ENCODE measurements at regions not wholly inside any gene's neighbourhood (a gene's known extent, or its start where the extent isn't known, plus 50 kb on each side); places are given as distances from the start of the nearest gene placed in this dataset.

DNA sequence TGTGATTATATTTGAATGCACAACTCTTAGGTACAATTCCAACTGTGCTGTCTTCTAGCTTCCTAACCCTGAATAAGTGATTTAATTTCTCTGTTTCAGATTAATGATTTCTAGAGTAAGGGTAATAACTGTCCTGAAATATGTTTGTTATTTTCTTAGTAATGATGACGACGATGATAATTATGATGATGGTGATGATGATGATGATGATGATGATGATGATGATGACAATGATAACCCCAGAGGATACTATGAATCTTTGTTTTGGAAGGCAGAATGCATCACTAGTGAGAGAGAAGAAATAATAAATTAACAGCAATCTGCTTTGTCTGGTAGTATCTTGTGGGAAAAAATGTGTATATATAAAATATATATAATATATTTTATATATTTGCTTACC is 317.1 kb upstream of the CDH8 start:
- Histone ChIP-seq H3K9me3 (no peaks in the 10 kb centered on the region), H3K27ac (no peak overlapping the region), H3K27me3 (no peaks in the 10 kb centered on the region), H3K36me3 (no peaks in the 10 kb centered on the region), H3K4me1 (no peaks in the 10 kb centered on the region), H3K4me3 (no peak overlapping the region)
- FAIRE-seq (no peak), DNase-seq (no peak), ATAC-seq (no peak)
- 64 to 76% methylated on average over 2 of the region's 2 CpGs for WGBS, 2 donors
- TF ChIP-seq, protein P1, sequence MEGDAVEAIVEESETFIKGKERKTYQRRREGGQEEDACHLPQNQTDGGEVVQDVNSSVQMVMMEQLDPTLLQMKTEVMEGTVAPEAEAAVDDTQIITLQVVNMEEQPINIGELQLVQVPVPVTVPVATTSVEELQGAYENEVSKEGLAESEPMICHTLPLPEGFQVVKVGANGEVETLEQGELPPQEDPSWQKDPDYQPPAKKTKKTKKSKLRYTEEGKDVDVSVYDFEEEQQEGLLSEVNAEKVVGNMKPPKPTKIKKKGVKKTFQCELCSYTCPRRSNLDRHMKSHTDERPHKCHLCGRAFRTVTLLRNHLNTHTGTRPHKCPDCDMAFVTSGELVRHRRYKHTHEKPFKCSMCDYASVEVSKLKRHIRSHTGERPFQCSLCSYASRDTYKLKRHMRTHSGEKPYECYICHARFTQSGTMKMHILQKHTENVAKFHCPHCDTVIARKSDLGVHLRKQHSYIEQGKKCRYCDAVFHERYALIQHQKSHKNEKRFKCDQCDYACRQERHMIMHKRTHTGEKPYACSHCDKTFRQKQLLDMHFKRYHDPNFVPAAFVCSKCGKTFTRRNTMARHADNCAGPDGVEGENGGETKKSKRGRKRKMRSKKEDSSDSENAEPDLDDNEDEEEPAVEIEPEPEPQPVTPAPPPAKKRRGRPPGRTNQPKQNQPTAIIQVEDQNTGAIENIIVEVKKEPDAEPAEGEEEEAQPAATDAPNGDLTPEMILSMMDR (IDR thresholded peaks at IDR 0.05), result no peak
- intact Hi-C loops (cut with DNase I), result no loop called here

DNA sequence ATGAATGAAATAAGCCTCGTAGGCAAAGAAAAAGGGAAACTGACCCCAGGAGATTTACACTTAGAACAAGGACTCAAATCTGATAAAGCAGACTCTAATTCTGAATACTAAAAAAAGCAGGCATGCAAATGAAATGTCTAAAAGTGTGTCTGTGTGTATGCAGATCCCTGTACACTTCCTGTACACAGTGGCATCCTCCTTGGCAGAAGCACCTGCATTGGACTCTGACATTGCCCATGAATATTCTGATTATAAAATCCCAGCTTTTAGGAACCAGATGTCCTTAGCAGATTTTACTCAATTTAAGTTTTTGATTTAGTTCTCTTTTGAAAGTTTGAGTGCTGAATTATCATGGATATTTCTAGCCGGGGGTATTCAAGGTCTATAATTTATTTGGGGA is 306.0 kb upstream of the CDH8 start:
- FAIRE-seq (no peak), DNase-seq (no peak), ATAC-seq (no peak)
- no peak overlapping the region for H3K27ac ChIP-seq
- no peaks in the 10 kb centered on the region for H3K27me3 ChIP-seq
- intact Hi-C loops (cut with DNase I), result no loop called here
- H3K9me3 ChIP-seq, result no peaks in the 10 kb centered on the region
- H3K4me1 ChIP-seq, result no peaks in the 10 kb centered on the region
- no peaks in the 10 kb centered on the region for H3K36me3 ChIP-seq
- H3K4me3 ChIP-seq, result no peak overlapping the region
- TF ChIP-seq, protein P1 (IDR thresholded peaks at IDR 0.05), result no peak
- WGBS, 2 donors, result 42 to 50% methylated on average over 2 of the region's 2 CpGs

- no peak for DNase-seq
- H3K36me3 ChIP-seq, result no peaks in the 10 kb centered on the region
- no peak overlapping the region for H3K4me3 ChIP-seq
- TF ChIP-seq, protein P1 (IDR thresholded peaks at IDR 0.05), result no peak
- no peaks in the 10 kb centered on the region for H3K9me3 ChIP-seq
- ATAC-seq, result no peak
- no peaks in the 10 kb centered on the region for H3K27me3 ChIP-seq
- intact Hi-C loops (cut with DNase I), result no loop called here
- H3K4me1 ChIP-seq, result no peaks in the 10 kb centered on the region
- FAIRE-seq, result no peak
- no peak overlapping the region for H3K27ac ChIP-seq
Measured at GRCh38 chr16:62335356-62335755, 299.1 kb upstream of the CDH8 start.

DNA sequence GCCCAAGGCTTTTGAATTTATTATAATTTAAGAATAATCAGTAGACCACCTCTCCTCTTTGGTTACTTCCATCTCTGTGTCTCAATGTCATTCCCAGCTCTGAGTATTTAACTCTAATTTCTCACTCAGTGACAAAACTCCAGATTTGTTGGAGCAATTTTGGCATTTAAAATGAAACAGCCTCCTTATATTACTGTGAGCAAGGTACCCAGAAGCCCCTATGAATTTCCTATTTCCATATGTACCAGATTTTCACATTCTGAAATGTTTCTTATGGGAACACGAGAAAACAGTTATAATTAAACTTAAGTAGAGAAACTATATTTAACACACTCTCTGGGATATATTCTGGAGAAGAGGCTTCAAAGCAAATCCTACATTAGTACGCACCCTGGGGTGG is 285.4 kb upstream of the CDH8 start:
- FAIRE-seq (no peak), DNase-seq (no peak), ATAC-seq (no peak)
- H3K9me3 ChIP-seq, result no peaks in the 10 kb centered on the region
- H3K4me3 ChIP-seq, result no peak overlapping the region
- no peak overlapping the region for H3K27ac ChIP-seq
- no peaks in the 10 kb centered on the region for H3K36me3 ChIP-seq
- intact Hi-C loops (cut with DNase I), result no loop called here
- 60 to 67% methylated on average over 2 of the region's 2 CpGs for WGBS, 2 donors
- no peaks in the 10 kb centered on the region for H3K27me3 ChIP-seq
- H3K4me1 ChIP-seq, result no peaks in the 10 kb centered on the region
- TF ChIP-seq, protein P1 (IDR thresholded peaks at IDR 0.05), result no peak

- 11 to 15% methylated on average over 11 of the region's 11 CpGs for WGBS, 2 donors
- ATAC-seq, result no peak
- no peak for FAIRE-seq
- Histone ChIP-seq H3K27ac (no peak overlapping the region), H3K27me3 (no peaks in the 10 kb centered on the region), H3K4me3 (no peak overlapping the region), H3K9me3 (no peaks in the 10 kb centered on the region), H3K36me3 (no peaks in the 10 kb centered on the region), H3K4me1 (no peaks in the 10 kb centered on the region)
- TF ChIP-seq, protein P1 (IDR thresholded peaks at IDR 0.05), result no peak
- intact Hi-C loops (cut with DNase I), result no loop called here
- DNase-seq, result no peak
Measured at GRCh38 chr16:62298600-62298999, 262.4 kb upstream of the CDH8 start.

Measured in pancreas (tissue), 10 donors.